GM12864 (cell line): ENCODE measurements at regions not wholly inside any gene's neighbourhood (a gene's known extent, or its start where the extent isn't known, plus 50 kb on each side); places are given as distances from the start of the nearest gene placed in this dataset.

Experiments used
- DNase-seq: peaks from one replicate; pipeline ENCODE4 v3.0.0-alpha.2; 2011; ENCODE audit warnings: low read depth
- H3K4me3 ChIP-seq: 2 replicates; pipeline ENCODE4 v1.5.1; 2011; ENCODE audit warnings: mild to moderate bottlenecking, low read depth, low read length, control low read depth
- CTCF ChIP-seq: IDR thresholded peaks from 2 replicates; pipeline ENCODE4 v1.5.1; 2011; ENCODE audit warnings: low read depth, mild to moderate bottlenecking, moderate library complexity, low read length, control low read depth, inconsistent platforms; ENCODE audit errors: missing control alignments

- TF ChIP-seq CTCF: no peak
- no peak for DNase-seq
- H3K4me3 ChIP-seq: no peak overlapping the region
Observed at GRCh38 chr5:135655468-135655815, 76.7 kb upstream of the CXCL14 start.

- DNase-seq: no peak
- H3K4me3 ChIP-seq: no peak overlapping the region
- TF ChIP-seq CTCF: no peak
Observed at GRCh38 chr5:135654761-135655467, 76.1 kb upstream of the CXCL14 start.

GRCh38 chr5:135651156-135651555 lies 72.4 kb upstream of the CXCL14 start:
- no peak for TF ChIP-seq CTCF
- no peak overlapping the region for H3K4me3 ChIP-seq
- no peak for DNase-seq

- DNase-seq: no peak
- no peak overlapping the region for H3K4me3 ChIP-seq
- TF ChIP-seq CTCF: no peak
Observed at GRCh38 chr5:135650081-135650480, 71.3 kb upstream of the CXCL14 start.

- no peak for TF ChIP-seq CTCF
- no peak overlapping the region for H3K4me3 ChIP-seq
- DNase-seq: no peak
Observed at GRCh38 chr5:135649435-135649834, 70.6 kb upstream of the CXCL14 start.

GRCh38 chr5:135648116-135648515 lies 69.3 kb upstream of the CXCL14 start:
- no peak overlapping the region for H3K4me3 ChIP-seq
- no peak for TF ChIP-seq CTCF
- DNase-seq: no peak

GRCh38 chr5:135645336-135646180 lies 66.8 kb upstream of the CXCL14 start:
- TF ChIP-seq CTCF: no peak
- H3K4me3 ChIP-seq: no peak overlapping the region
- DNase-seq: no peak
